Esophagus squamous epithelium (tissue), 4 donors: ENCODE measurements at regions not wholly inside any gene's neighbourhood (a gene's known extent, or its start where the extent isn't known, plus 50 kb on each side); places are given as distances from the start of the nearest gene placed in this dataset.

Source experiments
- POLR2A ChIP-seq, 4 donors: fragments of 450-650 bp; IDR thresholded peaks; one replicate each; pipeline ENCODE4 v1.6.1; 2017; ENCODE audit warnings: antibody characterized with exemption in 4 of 4, mild to moderate bottlenecking in 4 of 4, moderate library complexity in 3 of 4
- TF ChIP-seq, protein P1 (sequence below), 6 experiments: fragments of 450-650 bp in 4 of 6; fragments of 200-600 bp in 2 of 6; sonication (generic) in 2 of 6; IDR thresholded peaks; one replicate each; pipeline ENCODE4 v1.5.1; 2016 to 2019; ENCODE audit warnings: antibody characterized with exemption in 6 of 6, mild to moderate bottlenecking in 4 of 6, moderate library complexity in 4 of 6

DNA sequence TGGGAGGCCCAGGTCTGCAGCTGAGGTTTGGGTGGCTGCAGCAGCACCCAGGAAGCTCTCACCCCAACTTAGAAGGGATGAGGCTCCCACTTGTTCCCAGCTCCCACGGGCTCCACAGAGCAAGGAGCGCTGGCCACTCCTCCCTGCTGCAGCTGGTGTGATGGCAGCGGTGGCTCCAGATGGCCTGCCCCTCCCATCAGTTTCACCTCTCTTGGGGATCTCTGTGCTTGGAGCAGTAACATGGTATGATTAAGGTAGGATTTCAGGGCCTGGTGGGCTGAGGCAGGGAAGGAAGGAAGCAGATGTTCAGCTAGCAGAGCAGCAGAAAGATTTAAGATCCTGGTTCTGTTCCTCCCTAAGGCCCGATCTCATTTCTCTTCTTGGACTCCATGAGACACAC lies 66.8 kb upstream of the KIF5B start:
- TF ChIP-seq, protein P1, sequence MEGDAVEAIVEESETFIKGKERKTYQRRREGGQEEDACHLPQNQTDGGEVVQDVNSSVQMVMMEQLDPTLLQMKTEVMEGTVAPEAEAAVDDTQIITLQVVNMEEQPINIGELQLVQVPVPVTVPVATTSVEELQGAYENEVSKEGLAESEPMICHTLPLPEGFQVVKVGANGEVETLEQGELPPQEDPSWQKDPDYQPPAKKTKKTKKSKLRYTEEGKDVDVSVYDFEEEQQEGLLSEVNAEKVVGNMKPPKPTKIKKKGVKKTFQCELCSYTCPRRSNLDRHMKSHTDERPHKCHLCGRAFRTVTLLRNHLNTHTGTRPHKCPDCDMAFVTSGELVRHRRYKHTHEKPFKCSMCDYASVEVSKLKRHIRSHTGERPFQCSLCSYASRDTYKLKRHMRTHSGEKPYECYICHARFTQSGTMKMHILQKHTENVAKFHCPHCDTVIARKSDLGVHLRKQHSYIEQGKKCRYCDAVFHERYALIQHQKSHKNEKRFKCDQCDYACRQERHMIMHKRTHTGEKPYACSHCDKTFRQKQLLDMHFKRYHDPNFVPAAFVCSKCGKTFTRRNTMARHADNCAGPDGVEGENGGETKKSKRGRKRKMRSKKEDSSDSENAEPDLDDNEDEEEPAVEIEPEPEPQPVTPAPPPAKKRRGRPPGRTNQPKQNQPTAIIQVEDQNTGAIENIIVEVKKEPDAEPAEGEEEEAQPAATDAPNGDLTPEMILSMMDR (IDR thresholded peaks at IDR 0.05), result no peak
- no peak for TF ChIP-seq POLR2A (IDR thresholded peaks at IDR 0.05)
